Tibial artery (tissue), 4 donors: ENCODE measurements at regions not wholly inside any gene's neighbourhood (a gene's known extent, or its start where the extent isn't known, plus 50 kb on each side); places are given as distances from the start of the nearest gene placed in this dataset.
"Not testable (repeated sequence)": the region's sequence is repeated elsewhere in the genome, so short reads cannot be mapped to it uniquely, and the experiment has no call there.

Experiments
- DNase-seq, 2 donors: peaks; one replicate each; pipeline ENCODE4 v3.0.0-alpha.2; 2019
- H3K27ac ChIP-seq, 2 donors: fragments of 200-600 bp; sonication (generic) in 1 of 2; 1 replicate in 1 of 2; 2 replicates in 1 of 2; pipeline ENCODE4 v1.5.1; 2018 to 2019; ENCODE audit warnings: mild to moderate bottlenecking in 1 of 2
- H3K27me3 ChIP-seq, 2 donors: fragments of 200-600 bp; sonication (generic) in 1 of 2; one replicate each; pipeline versions ENCODE4 v1.5.1 to v1.6.0; 2016 to 2019
- H3K36me3 ChIP-seq, 3 donors: fragments of 200-600 bp; sonication (generic) in 2 of 3; one replicate each; pipeline ENCODE4 v1.5.1; 2016 to 2019; ENCODE audit warnings: mild to moderate bottlenecking in 2 of 3
- H3K4me1 ChIP-seq, 4 donors: fragments of 200-600 bp; sonication (generic) in 2 of 4; 1 replicate in 3 of 4; 2 replicates in 1 of 4; pipeline ENCODE4 v1.5.1; 2016 to 2019
- H3K4me3 ChIP-seq, 2 donors: fragments of 200-600 bp; sonication (generic) in 1 of 2; 1 replicate in 1 of 2; 2 replicates in 1 of 2; pipeline ENCODE4 v1.5.1; 2018 to 2019; ENCODE audit warnings: mild to moderate bottlenecking in 2 of 2
- H3K9me3 ChIP-seq, 3 donors: fragments of 200-600 bp; sonication (generic) in 1 of 3; one replicate each; pipeline ENCODE4 v1.5.1; 2016 to 2019
- CTCF ChIP-seq, 2 experiments: fragments of 200-600 bp in 1 of 2; fragments of 450-650 bp in 1 of 2; IDR thresholded peaks; one replicate each; pipeline ENCODE4 v1.5.1; 2017 to 2019; ENCODE audit warnings: antibody characterized with exemption in 2 of 2, mild to moderate bottlenecking in 1 of 2, moderate library complexity in 1 of 2
- intact Hi-C: fragments of 100-400 bp; cut with DNase I; formaldehyde crosslinking; loops from one replicate; pipeline ENCODE4 v1.15.0; 2023; ENCODE audit warnings: low total_unique reads

DNA sequence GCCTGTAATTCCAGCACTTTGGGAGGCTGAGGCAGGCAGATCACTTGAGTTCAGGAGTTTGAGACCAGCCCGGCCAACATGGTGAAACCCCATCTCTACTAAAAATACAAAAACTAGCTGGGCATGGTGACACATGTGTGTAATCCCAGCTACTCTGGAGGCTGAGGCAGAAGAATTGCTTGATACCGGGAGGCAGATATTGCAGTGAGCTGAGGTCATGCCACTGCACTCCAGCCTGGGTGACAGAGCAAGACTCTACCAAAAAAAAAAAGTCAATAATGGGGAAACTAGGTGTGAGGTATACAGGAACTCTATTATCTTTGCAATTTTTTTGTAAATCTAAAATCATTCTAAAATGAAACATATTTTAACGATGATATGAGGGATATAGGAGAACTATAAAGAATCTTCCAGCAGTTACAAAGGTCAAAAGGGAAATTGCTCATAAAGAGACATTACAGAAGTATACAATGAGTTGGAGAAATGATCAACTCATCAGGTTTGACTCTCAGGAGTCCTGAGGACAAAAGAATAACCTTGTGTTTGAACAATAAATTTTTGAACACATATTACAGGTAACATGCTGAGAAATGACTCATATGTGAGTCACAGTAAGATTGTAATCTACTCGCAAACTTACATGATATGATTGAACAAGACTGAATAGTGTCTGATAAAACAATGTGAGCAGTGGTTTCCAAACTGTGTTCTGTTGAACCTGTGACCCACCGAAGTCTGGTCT, 272.6 kb downstream of the FGFR2 start:
- intact Hi-C loops = no loop called here
- TF ChIP-seq CTCF (IDR thresholded peaks at IDR 0.05) = no peak
- Histone ChIP-seq H3K27ac (no peak overlapping the region), H3K4me3 (no peak overlapping the region), H3K27me3 (no peaks in the 10 kb centered on the region), H3K36me3 (no peaks in the 10 kb centered on the region), H3K4me1 (no peaks in the 10 kb centered on the region), H3K9me3 (no peaks in the 10 kb centered on the region)
- no peak for DNase-seq

DNA sequence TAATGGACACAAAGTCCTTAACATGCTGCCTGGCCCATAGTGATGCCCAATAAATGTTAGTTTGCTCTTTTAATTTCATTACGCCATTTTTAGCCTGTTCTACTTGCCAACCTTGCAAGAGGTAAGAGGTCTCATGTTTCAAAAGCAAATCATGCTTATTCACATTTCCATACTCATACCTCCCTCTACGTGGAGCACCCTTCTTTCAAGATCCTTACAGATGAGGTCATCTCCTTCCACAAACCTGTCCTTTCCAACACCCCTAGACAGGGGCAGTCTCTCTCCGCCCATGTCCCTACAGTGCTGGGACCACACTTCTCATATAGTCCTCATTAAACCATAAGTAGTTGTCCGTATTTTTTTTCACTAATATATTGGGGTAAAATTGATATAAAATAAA, 271.3 kb downstream of the FGFR2 start:
- no peak for DNase-seq
- H3K27me3 ChIP-seq = no peaks in the 10 kb centered on the region
- no peaks in the 10 kb centered on the region for H3K36me3 ChIP-seq
- no peak for TF ChIP-seq CTCF (IDR thresholded peaks at IDR 0.05)
- H3K4me3 ChIP-seq = no peak overlapping the region
- no peaks in the 10 kb centered on the region for H3K9me3 ChIP-seq
- H3K4me1 ChIP-seq = no peaks in the 10 kb centered on the region
- intact Hi-C loops = no loop called here
- no peak overlapping the region for H3K27ac ChIP-seq

DNA sequence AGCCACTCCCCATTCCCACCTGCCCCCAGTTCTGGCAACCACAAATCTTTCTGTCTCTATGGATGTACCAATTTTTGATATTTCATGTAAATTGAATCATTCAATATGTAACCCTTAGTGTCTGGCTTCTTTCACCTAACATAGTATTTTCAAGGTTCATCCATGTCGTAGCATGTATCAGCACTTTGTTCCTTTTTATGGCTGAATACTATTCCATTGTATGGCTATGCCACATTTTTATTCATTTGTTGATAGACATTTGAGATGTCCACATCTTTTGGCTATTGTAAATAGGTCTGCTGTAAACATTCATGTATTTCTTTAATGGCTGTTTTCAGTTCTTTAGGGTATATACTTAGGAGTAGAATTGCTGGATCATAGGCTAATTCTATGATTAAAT, 270.5 kb downstream of the FGFR2 start:
- Histone ChIP-seq H3K4me3 (no peak overlapping the region), H3K27me3 (no peaks in the 10 kb centered on the region), H3K27ac (no peak overlapping the region), H3K4me1 (no peaks in the 10 kb centered on the region), H3K36me3 (no peaks in the 10 kb centered on the region), H3K9me3 (no peaks in the 10 kb centered on the region)
- intact Hi-C loops = no loop called here
- no peak for TF ChIP-seq CTCF (IDR thresholded peaks at IDR 0.05)
- no peak for DNase-seq

- intact Hi-C loops, H3K9me3 ChIP-seq, H3K27me3 ChIP-seq, H3K4me3 ChIP-seq, H3K36me3 ChIP-seq, H3K4me1 ChIP-seq, DNase-seq, H3K27ac ChIP-seq: not testable (repeated sequence)
Measured at GRCh38 chr10:121329631-121330030, 268.6 kb downstream of the FGFR2 start.

DNA sequence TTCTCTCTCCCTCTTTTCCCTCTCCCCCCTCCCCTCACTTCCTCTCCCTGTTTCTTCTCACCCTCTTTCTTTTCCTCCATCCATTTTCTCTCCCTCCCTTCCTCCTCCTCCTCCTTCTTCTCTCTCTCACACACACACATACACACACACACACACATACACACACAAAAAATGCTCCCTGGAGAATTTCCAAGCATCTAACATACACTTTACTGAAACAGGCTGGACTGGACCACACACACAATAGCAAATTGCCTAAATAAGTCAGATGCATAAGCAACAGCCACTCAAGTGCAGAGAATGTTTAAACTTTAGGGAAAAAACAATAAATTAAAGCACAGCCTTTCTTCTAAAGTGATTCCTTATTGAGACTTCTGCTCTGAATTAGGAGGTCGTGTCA, 267.7 kb downstream of the FGFR2 start:
- Histone ChIP-seq H3K9me3 (no peaks in the 10 kb centered on the region), H3K27ac (no peak overlapping the region), H3K36me3 (no peaks in the 10 kb centered on the region), H3K4me3 (no peak overlapping the region), H3K4me1 (no peaks in the 10 kb centered on the region), H3K27me3 (no peaks in the 10 kb centered on the region)
- DNase-seq = no peak
- intact Hi-C loops = no loop called here
- no peak for TF ChIP-seq CTCF (IDR thresholded peaks at IDR 0.05)

DNA sequence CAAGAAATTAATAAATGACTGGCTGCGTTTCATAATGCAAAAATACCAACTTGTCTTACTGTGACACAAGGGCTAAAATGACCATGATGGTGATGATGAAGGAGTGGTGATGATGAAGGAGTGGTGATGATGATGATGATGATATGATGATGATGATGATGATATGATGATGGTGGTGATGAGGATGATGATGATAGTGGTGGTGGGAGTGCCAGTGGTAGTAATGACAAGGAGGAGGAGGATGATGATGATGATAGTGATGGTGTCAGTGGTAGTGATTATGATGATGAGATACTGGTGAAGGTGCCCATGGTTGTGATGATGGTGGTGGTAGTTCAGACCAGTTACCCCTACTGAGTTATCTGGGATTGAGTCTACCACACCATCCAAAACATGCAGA, 265.9 kb downstream of the FGFR2 start:
- Histone ChIP-seq H3K27ac (no peak overlapping the region), H3K4me3 (no peak overlapping the region), H3K27me3 (no peaks in the 10 kb centered on the region), H3K36me3 (no peaks in the 10 kb centered on the region), H3K9me3 (no peaks in the 10 kb centered on the region), H3K4me1 (peaks cover 0 to 13% (median 0%) of the 10 kb centered on the region in 4 donors)
- TF ChIP-seq CTCF (IDR thresholded peaks at IDR 0.05) = no peak
- intact Hi-C loops = no loop called here
- DNase-seq = no peak
